IPS-20b (cell line): ENCODE measurements at regions not wholly inside any gene's neighbourhood (a gene's known extent, or its start where the extent isn't known, plus 50 kb on each side); places are given as distances from the start of the nearest gene placed in this dataset.
"Not testable (repeated sequence)": the region's sequence is repeated elsewhere in the genome, so short reads cannot be mapped to it uniquely, and the experiment has no call there.

Experiments
- H3K27ac ChIP-seq: one replicate; pipeline ENCODE4 v1.5.1; 2013; ENCODE audit warnings: low read length
- H3K27me3 ChIP-seq: 2 replicates; pipeline ENCODE4 v1.6.1; 2013; ENCODE audit warnings: mild to moderate bottlenecking, low read length, inconsistent platforms; ENCODE audit not compliant: insufficient read depth
- H3K36me3 ChIP-seq: 2 replicates; pipeline ENCODE4 v1.6.1; 2013; ENCODE audit warnings: low read depth, mild to moderate bottlenecking, inconsistent platforms, low read length, moderate library complexity; ENCODE audit not compliant: insufficient read depth
- H3K4me1 ChIP-seq: 2 replicates; pipeline ENCODE4 v1.6.1; 2013; ENCODE audit warnings: mild to moderate bottlenecking, control low read depth, inconsistent platforms, low read length, moderate library complexity; ENCODE audit not compliant: insufficient read depth
- H3K4me3 ChIP-seq: 2 replicates; pipeline ENCODE4 v1.5.1; 2013; ENCODE audit warnings: mild to moderate bottlenecking, low read length, inconsistent platforms
- H3K9ac ChIP-seq: 2 replicates; pipeline ENCODE4 v1.6.1; 2013; ENCODE audit warnings: low read depth, mild to moderate bottlenecking, inconsistent platforms, low read length, moderate library complexity
- H3K9me3 ChIP-seq: 2 replicates; pipeline ENCODE4 v1.6.1; 2013; ENCODE audit warnings: mild to moderate bottlenecking, low read depth, low read length, inconsistent platforms; ENCODE audit not compliant: insufficient read depth

GRCh38 chr4:31687717-31688342 is 967.7 kb downstream of the PCDH7 start:
- H3K9ac ChIP-seq: no peak overlapping the region
- H3K27me3 ChIP-seq: no peaks in the 10 kb centered on the region
- H3K27ac ChIP-seq: no peak overlapping the region
- no peaks in the 10 kb centered on the region for H3K9me3 ChIP-seq
- H3K4me1 ChIP-seq: no peaks in the 10 kb centered on the region
- no peak overlapping the region for H3K4me3 ChIP-seq
- no peaks in the 10 kb centered on the region for H3K36me3 ChIP-seq

- no peak overlapping the region for H3K27ac ChIP-seq
- H3K4me1 ChIP-seq: no peaks in the 10 kb centered on the region
- H3K27me3 ChIP-seq: no peaks in the 10 kb centered on the region
- no peak overlapping the region for H3K4me3 ChIP-seq
- no peak overlapping the region for H3K9ac ChIP-seq
- no peaks in the 10 kb centered on the region for H3K9me3 ChIP-seq
- H3K36me3 ChIP-seq: no peaks in the 10 kb centered on the region
These were observed 972.3 kb downstream of the PCDH7 start for GRCh38 chr4:31692399-31692940.

GRCh38 chr4:31701256-31701655 is 981.1 kb downstream of the PCDH7 start:
- no peak overlapping the region for H3K9ac ChIP-seq
- no peaks in the 10 kb centered on the region for H3K36me3 ChIP-seq
- H3K9me3 ChIP-seq: peaks cover 19% of the 10 kb centered on the region; the same call in 1 of the 2 replicates
- no peaks in the 10 kb centered on the region for H3K4me1 ChIP-seq
- H3K4me3 ChIP-seq: no peak overlapping the region
- H3K27me3 ChIP-seq: no peaks in the 10 kb centered on the region
- H3K27ac ChIP-seq: no peak overlapping the region

GRCh38 chr4:31702326-31702725 is 982.2 kb downstream of the PCDH7 start:
- H3K9me3 ChIP-seq: peaks cover 19% of the 10 kb centered on the region; the same call in 1 of the 2 replicates
- H3K9ac ChIP-seq: no peak overlapping the region
- H3K4me1 ChIP-seq: no peaks in the 10 kb centered on the region
- no peak overlapping the region for H3K27ac ChIP-seq
- H3K27me3 ChIP-seq: no peaks in the 10 kb centered on the region
- H3K4me3 ChIP-seq: no peak overlapping the region
- no peaks in the 10 kb centered on the region for H3K36me3 ChIP-seq

GRCh38 chr4:31714238-31714637 is 994.1 kb downstream of the PCDH7 start:
- Histone ChIP-seq H3K27ac (no peak overlapping the region), H3K9me3 (no peaks in the 10 kb centered on the region)

DNA sequence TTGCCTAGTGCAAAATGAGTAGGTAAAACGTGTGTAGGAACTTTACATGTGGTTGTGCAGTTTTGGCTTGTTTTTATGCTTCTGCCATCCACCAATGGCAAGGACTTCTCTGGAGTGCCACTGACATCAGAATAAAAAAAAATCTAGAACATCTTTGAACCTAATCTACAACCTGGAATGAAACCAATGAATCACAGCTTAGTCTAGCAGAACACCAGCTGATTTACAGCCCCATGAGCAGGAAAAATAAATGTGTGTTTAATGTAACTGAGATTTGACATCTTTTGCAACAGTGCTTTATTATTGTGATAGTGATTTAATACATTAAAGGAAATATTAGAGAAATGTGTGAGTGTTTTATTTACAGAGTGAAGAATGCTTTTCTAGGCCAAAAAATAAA is 995.1 kb downstream of the PCDH7 start:
- Histone ChIP-seq H3K4me3 (no peak overlapping the region), H3K4me1 (no peaks in the 10 kb centered on the region), H3K36me3 (no peaks in the 10 kb centered on the region), H3K9me3 (no peaks in the 10 kb centered on the region), H3K27me3 (no peaks in the 10 kb centered on the region), H3K27ac (no peak overlapping the region), H3K9ac (no peak overlapping the region)

More at GRCh38 chr4:31714238-31714637, 994.1 kb downstream of the PCDH7 start:
- H3K9ac ChIP-seq: no peak overlapping the region
- H3K4me1 ChIP-seq: no peaks in the 10 kb centered on the region
- no peak overlapping the region for H3K4me3 ChIP-seq
- no peaks in the 10 kb centered on the region for H3K36me3 ChIP-seq
- no peaks in the 10 kb centered on the region for H3K27me3 ChIP-seq

DNA sequence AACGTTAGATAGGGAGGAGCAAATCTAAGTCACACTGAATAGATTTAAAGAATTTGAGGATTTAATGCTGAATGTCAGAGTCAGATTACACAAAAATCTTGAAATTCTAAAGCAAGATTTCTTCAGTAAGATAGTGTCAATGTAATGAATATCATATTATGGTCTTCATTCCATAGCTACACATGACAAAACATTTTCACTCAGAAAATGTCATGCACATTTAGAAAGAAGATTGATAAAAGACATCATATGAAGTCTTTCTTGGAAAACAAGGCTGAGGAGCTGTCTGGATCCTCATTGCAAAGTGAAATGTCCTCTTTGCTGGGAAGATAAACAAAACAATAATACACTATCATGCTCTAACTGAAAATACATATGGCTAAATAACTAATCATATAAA is 1006.9 kb downstream of the PCDH7 start:
- no peaks in the 10 kb centered on the region for H3K9me3 ChIP-seq
- no peak overlapping the region for H3K9ac ChIP-seq
- H3K36me3 ChIP-seq: no peaks in the 10 kb centered on the region
- no peaks in the 10 kb centered on the region for H3K4me1 ChIP-seq
- H3K4me3 ChIP-seq: no peak overlapping the region
- no peak overlapping the region for H3K27ac ChIP-seq
- H3K27me3 ChIP-seq: no peaks in the 10 kb centered on the region

GRCh38 chr4:31735004-31735403 is 1014.8 kb downstream of the PCDH7 start:
- Histone ChIP-seq H3K36me3 (no peaks in the 10 kb centered on the region), H3K4me3 (no peak overlapping the region), H3K9me3 (no peaks in the 10 kb centered on the region), H3K9ac (no peak overlapping the region), H3K27me3 (no peaks in the 10 kb centered on the region), H3K27ac (no peak overlapping the region), H3K4me1 (no peaks in the 10 kb centered on the region)

DNA sequence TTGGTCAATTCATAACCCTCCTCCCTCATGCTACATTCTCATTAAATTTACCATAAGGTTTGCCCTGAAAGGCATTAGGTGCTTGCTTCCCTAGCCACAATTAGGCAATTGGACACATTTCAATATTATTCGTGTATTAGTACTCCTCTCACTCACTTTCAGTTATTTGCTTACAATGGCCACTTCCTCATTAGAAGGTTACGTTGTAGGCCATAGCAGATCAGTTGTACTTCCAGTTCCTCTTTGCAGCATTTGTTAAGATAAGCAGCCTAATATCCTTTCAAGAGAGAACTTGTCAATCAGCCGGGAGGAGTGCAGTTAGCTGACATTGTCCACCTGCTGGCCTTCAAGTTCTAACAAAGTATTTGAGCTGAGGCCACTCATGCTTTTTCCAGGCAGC is 1017.2 kb downstream of the PCDH7 start:
- Histone ChIP-seq H3K27me3 (no peaks in the 10 kb centered on the region), H3K9me3 (no peaks in the 10 kb centered on the region), H3K9ac (no peak overlapping the region), H3K4me3 (no peak overlapping the region), H3K36me3 (no peaks in the 10 kb centered on the region), H3K27ac (no peak overlapping the region), H3K4me1 (no peaks in the 10 kb centered on the region)

GRCh38 chr4:31741326-31741725 is 1021.2 kb downstream of the PCDH7 start:
- Histone ChIP-seq H3K27ac (no peak overlapping the region), H3K9me3 (no peaks in the 10 kb centered on the region), H3K4me1 (no peaks in the 10 kb centered on the region), H3K36me3 (no peaks in the 10 kb centered on the region), H3K4me3 (no peak overlapping the region), H3K9ac (no peak overlapping the region), H3K27me3 (no peaks in the 10 kb centered on the region)

GRCh38 chr4:31748382-31748781 is 1028.2 kb downstream of the PCDH7 start:
- H3K4me1 ChIP-seq: no peaks in the 10 kb centered on the region
- no peaks in the 10 kb centered on the region for H3K9me3 ChIP-seq
- H3K36me3 ChIP-seq: no peaks in the 10 kb centered on the region
- H3K9ac ChIP-seq: no peak overlapping the region
- no peaks in the 10 kb centered on the region for H3K27me3 ChIP-seq
- no peak overlapping the region for H3K27ac ChIP-seq
- no peak overlapping the region for H3K4me3 ChIP-seq

DNA sequence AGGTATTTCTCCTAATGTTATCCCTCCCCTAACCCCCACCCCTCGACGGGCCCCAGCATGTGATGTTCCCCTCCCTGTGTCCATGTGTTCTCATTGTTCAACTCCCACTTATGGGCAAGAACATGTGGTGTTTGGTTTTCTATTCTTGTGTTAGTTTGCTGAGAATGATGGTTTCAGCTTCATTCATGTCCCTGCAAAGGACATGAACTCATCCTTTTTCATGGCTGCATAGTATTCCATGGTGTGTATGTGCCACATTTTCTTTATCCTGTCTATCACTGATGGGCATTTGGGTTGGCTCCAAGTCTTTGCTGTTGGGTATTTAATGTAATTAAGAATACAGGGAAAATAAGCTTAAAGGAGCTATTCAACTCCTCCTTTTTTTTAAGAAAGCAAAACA is 1030.4 kb downstream of the PCDH7 start:
- H3K27me3 ChIP-seq, H3K9ac ChIP-seq, H3K36me3 ChIP-seq, H3K4me3 ChIP-seq, H3K27ac ChIP-seq, H3K4me1 ChIP-seq, H3K9me3 ChIP-seq: not testable (repeated sequence)
